Nephron progenitor cell (in vitro differentiated cells): ENCODE measurements at regions not wholly inside any gene's neighbourhood (a gene's known extent, or its start where the extent isn't known, plus 50 kb on each side); places are given as distances from the start of the nearest gene placed in this dataset.

Source experiments
- DNase-seq: peaks from one replicate; pipeline ENCODE4 v3.0.0; 2021
- H3K27ac Mint-ChIP-seq: 2 replicates; pipeline ENCODE4 v1.8.0; 2021; ENCODE audit warnings: mild to moderate bottlenecking, moderate library complexity, mixed read lengths
- H3K27me3 Mint-ChIP-seq: 2 replicates; pipeline ENCODE4 v1.8.0; 2021; ENCODE audit warnings: mild to moderate bottlenecking, low read depth, mixed read lengths; ENCODE audit not compliant: poor library complexity
- H3K36me3 Mint-ChIP-seq: 2 replicates; pipeline ENCODE4 v1.8.0; 2021; ENCODE audit warnings: low read depth, mixed read lengths
- H3K4me1 Mint-ChIP-seq: 2 replicates; pipeline ENCODE4 v1.8.0; 2021; ENCODE audit warnings: mixed read lengths
- H3K4me3 Mint-ChIP-seq: 2 replicates; pipeline ENCODE4 v1.8.0; 2021; ENCODE audit warnings: mild to moderate bottlenecking, moderate library complexity, mixed read lengths
- H3K9me3 Mint-ChIP-seq: 2 replicates; pipeline ENCODE4 v1.8.0; 2021; ENCODE audit warnings: mild to moderate bottlenecking, moderate library complexity, mixed read lengths
- CTCF ChIP-seq: fragments of 200-600 bp; sonication (generic); IDR thresholded peaks from 2 replicates; pipeline ENCODE4 v1.5.0; 2021; ENCODE audit warnings: antibody characterized with exemption

GRCh38 chr10:55858730-55859129 is 502.3 kb downstream of the ZWINT start:
- Mint-ChIP-seq H3K36me3 (peaks cover 26% of the 10 kb centered on the region), H3K4me1 (no peaks in the 10 kb centered on the region), H3K9me3 (peaks cover 21% of the 10 kb centered on the region), H3K27me3 (no peaks in the 10 kb centered on the region), H3K4me3 (no peak overlapping the region), H3K27ac (no peak overlapping the region)
- TF ChIP-seq CTCF, result no peak
- DNase-seq, result no peak

GRCh38 chr10:55852900-55853299 is 508.2 kb downstream of the ZWINT start:
- H3K27ac Mint-ChIP-seq, result no peak overlapping the region
- DNase-seq, result no peak
- H3K36me3 Mint-ChIP-seq, result no peaks in the 10 kb centered on the region
- no peak overlapping the region for H3K4me3 Mint-ChIP-seq
- no peaks in the 10 kb centered on the region for H3K27me3 Mint-ChIP-seq
- no peaks in the 10 kb centered on the region for H3K4me1 Mint-ChIP-seq
- no peaks in the 10 kb centered on the region for H3K9me3 Mint-ChIP-seq
- no peak for TF ChIP-seq CTCF

- Mint-ChIP-seq H3K36me3 (no peaks in the 10 kb centered on the region), H3K27me3 (no peaks in the 10 kb centered on the region), H3K4me1 (no peaks in the 10 kb centered on the region), H3K27ac (no peak overlapping the region), H3K4me3 (no peak overlapping the region), H3K9me3 (no peaks in the 10 kb centered on the region)
- DNase-seq, result no peak
- no peak for TF ChIP-seq CTCF
Measured at GRCh38 chr10:55837273-55837672, 523.8 kb downstream of the ZWINT start.

- no peaks in the 10 kb centered on the region for H3K27me3 Mint-ChIP-seq
- no peak overlapping the region for H3K27ac Mint-ChIP-seq
- H3K4me1 Mint-ChIP-seq, result peaks cover 11% of the 10 kb centered on the region
- no peak overlapping the region for H3K4me3 Mint-ChIP-seq
- no peak for DNase-seq
- no peak for TF ChIP-seq CTCF
- peaks cover 13% of the 10 kb centered on the region for H3K36me3 Mint-ChIP-seq
- H3K9me3 Mint-ChIP-seq, result peaks cover 21% of the 10 kb centered on the region
Measured at GRCh38 chr10:55822096-55822495, 539.0 kb downstream of the ZWINT start.

- no peaks in the 10 kb centered on the region for H3K27me3 Mint-ChIP-seq
- TF ChIP-seq CTCF, result no peak
- peaks cover 18% of the 10 kb centered on the region for H3K36me3 Mint-ChIP-seq
- H3K9me3 Mint-ChIP-seq, result peaks cover 26% of the 10 kb centered on the region
- no peak overlapping the region for H3K4me3 Mint-ChIP-seq
- peak overlapping the region; percentile 40 for H3K27ac Mint-ChIP-seq
- DNase-seq, result no peak
- H3K4me1 Mint-ChIP-seq, result peaks cover 11% of the 10 kb centered on the region
Measured at GRCh38 chr10:55820478-55820877, 540.6 kb downstream of the ZWINT start.

- Mint-ChIP-seq H3K36me3 (peaks cover 18% of the 10 kb centered on the region), H3K27ac (peak overlapping the region; percentile 40), H3K4me3 (no peak overlapping the region), H3K9me3 (peaks cover 26% of the 10 kb centered on the region), H3K27me3 (no peaks in the 10 kb centered on the region), H3K4me1 (peaks cover 11% of the 10 kb centered on the region)
- no peak for DNase-seq
- no peak for TF ChIP-seq CTCF
Measured at GRCh38 chr10:55820071-55820470, 541.0 kb downstream of the ZWINT start.
